ENCODE measurements at regions not wholly inside any gene's neighbourhood (a gene's known extent, or its start where the extent isn't known, plus 50 kb on each side); places are given as distances from the start of the nearest gene placed in this dataset.

GRCh38 chr5:156153602-156154001 lies 173.4 kb upstream of the SGCD start:
- no peak for DNase-seq (ENCODE audit: insufficient read length, low spot score)
- FAIRE-seq = no peak

- DNase-seq (ENCODE audit: insufficient read length, low spot score) = no peak
- FAIRE-seq = no peak
These were observed 172.2 kb upstream of the SGCD start for GRCh38 chr5:156154757-156155156.

GRCh38 chr5:156155598-156155997 lies 171.4 kb upstream of the SGCD start:
- no peak for FAIRE-seq

GRCh38 chr5:156164306-156164705 lies 162.7 kb upstream of the SGCD start:
- DNase-seq (ENCODE audit: insufficient read length, low spot score) (no peak), FAIRE-seq (no peak)

More at GRCh38 chr5:156155598-156155997, 171.4 kb upstream of the SGCD start:
- no peak for DNase-seq (ENCODE audit: insufficient read length, low spot score)

- no peak for FAIRE-seq
- no peak for DNase-seq (ENCODE audit: insufficient read length, low spot score)
These were observed 157.5 kb upstream of the SGCD start for GRCh38 chr5:156169495-156169894.

- no peak for FAIRE-seq
- no peak for DNase-seq (ENCODE audit: insufficient read length, low spot score)
These were observed 156.5 kb upstream of the SGCD start for GRCh38 chr5:156170351-156170961.

GRCh38 chr5:156174225-156174624 lies 152.7 kb upstream of the SGCD start:
- DNase-seq (ENCODE audit: insufficient read length, low spot score) (no peak), FAIRE-seq (no peak)

GRCh38 chr5:156178117-156178516 lies 148.8 kb upstream of the SGCD start:
- DNase-seq (ENCODE audit: insufficient read length, low spot score) = no peak
- no peak for FAIRE-seq

GRCh38 chr5:156181656-156182055 lies 145.3 kb upstream of the SGCD start:
- DNase-seq (ENCODE audit: insufficient read length, low spot score) (no peak), FAIRE-seq (no peak)

- FAIRE-seq (no peak), DNase-seq (ENCODE audit: insufficient read length, low spot score) (no peak)
These were observed 144.6 kb upstream of the SGCD start for GRCh38 chr5:156182174-156182967.

- DNase-seq (ENCODE audit: insufficient read length, low spot score) = no peak
- no peak for FAIRE-seq
These were observed 140.2 kb upstream of the SGCD start for GRCh38 chr5:156186760-156187159.

GRCh38 chr5:156188016-156188415 lies 138.9 kb upstream of the SGCD start:
- DNase-seq (ENCODE audit: insufficient read length, low spot score) = no peak
- no peak for FAIRE-seq

- FAIRE-seq (no peak), DNase-seq (ENCODE audit: insufficient read length, low spot score) (no peak)
These were observed 137.3 kb upstream of the SGCD start for GRCh38 chr5:156189628-156190027.

GRCh38 chr5:156191547-156191946 lies 135.4 kb upstream of the SGCD start:
- FAIRE-seq = no peak

GRCh38 chr5:156197042-156197635 lies 129.8 kb upstream of the SGCD start:
- no peak for FAIRE-seq
- no peak for DNase-seq (ENCODE audit: insufficient read length, low spot score)

More at GRCh38 chr5:156191547-156191946, 135.4 kb upstream of the SGCD start:
- no peak for DNase-seq (ENCODE audit: insufficient read length, low spot score)

GRCh38 chr5:156199045-156199444 lies 127.9 kb upstream of the SGCD start:
- FAIRE-seq = no peak
- no peak for DNase-seq (ENCODE audit: insufficient read length, low spot score)

GRCh38 chr5:156200938-156201787 lies 125.8 kb upstream of the SGCD start:
- FAIRE-seq (no peak), DNase-seq (ENCODE audit: insufficient read length, low spot score) (no peak)

GRCh38 chr5:156201788-156202403 lies 125.1 kb upstream of the SGCD start:
- DNase-seq (ENCODE audit: insufficient read length, low spot score) = no peak

GRCh38 chr5:156208271-156208670 lies 118.7 kb upstream of the SGCD start:
- DNase-seq (ENCODE audit: insufficient read length, low spot score) = no peak
- no peak for FAIRE-seq

More at GRCh38 chr5:156201788-156202403, 125.1 kb upstream of the SGCD start:
- FAIRE-seq = no peak

- FAIRE-seq (no peak), DNase-seq (ENCODE audit: insufficient read length, low spot score) (no peak)
These were observed 108.4 kb upstream of the SGCD start for GRCh38 chr5:156218367-156219158.

All from GM19239 (cell line).